ENCODE measurements at regions not wholly inside any gene's neighbourhood (a gene's known extent, or its start where the extent isn't known, plus 50 kb on each side); places are given as distances from the start of the nearest gene placed in this dataset.

- TF ChIP-seq TOX (CRISPR knock-in tag; IDR thresholded peaks at IDR 0.05; ENCODE audit: borderline replicate concordance) (peak; percentile 60; the same call in 1 of the 2 replicates), ZFP3 (CRISPR knock-in tag; IDR thresholded peaks at IDR 0.05) (no peak), ZC3H10 (CRISPR knock-in tag; IDR thresholded peaks at IDR 0.05) (peak; percentile 89)
- peak; percentile 97 for ATAC-seq
Measured at GRCh38 chr5:13567819-13568218, 376.7 kb downstream of the DNAH5 start.

DNA sequence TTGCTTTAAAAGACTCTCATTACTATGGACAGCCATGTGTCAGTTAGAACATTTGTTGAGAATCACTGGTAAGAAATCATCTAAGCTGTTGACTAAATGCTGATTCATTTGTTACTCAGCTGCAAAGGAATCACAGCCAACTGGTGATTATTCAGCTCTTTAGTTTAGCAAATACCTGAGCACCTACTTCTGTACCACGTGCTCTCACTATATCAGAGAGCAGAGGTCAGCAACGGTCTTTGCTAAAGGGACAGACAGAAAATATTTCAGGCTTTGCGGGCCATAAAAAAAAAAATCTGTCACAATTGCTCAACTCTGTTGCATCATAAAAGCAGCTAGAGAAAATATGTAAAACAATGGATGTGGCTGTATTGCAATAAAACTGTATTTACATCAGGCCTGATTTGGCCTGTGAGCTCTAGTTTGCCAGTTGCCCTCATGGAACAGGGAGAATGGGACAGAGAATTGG, 377.6 kb downstream of the DNAH5 start:
- no peak for TF ChIP-seq RARB (CRISPR knock-in tag; IDR thresholded peaks at IDR 0.05)
- TF ChIP-seq, protein P1, sequence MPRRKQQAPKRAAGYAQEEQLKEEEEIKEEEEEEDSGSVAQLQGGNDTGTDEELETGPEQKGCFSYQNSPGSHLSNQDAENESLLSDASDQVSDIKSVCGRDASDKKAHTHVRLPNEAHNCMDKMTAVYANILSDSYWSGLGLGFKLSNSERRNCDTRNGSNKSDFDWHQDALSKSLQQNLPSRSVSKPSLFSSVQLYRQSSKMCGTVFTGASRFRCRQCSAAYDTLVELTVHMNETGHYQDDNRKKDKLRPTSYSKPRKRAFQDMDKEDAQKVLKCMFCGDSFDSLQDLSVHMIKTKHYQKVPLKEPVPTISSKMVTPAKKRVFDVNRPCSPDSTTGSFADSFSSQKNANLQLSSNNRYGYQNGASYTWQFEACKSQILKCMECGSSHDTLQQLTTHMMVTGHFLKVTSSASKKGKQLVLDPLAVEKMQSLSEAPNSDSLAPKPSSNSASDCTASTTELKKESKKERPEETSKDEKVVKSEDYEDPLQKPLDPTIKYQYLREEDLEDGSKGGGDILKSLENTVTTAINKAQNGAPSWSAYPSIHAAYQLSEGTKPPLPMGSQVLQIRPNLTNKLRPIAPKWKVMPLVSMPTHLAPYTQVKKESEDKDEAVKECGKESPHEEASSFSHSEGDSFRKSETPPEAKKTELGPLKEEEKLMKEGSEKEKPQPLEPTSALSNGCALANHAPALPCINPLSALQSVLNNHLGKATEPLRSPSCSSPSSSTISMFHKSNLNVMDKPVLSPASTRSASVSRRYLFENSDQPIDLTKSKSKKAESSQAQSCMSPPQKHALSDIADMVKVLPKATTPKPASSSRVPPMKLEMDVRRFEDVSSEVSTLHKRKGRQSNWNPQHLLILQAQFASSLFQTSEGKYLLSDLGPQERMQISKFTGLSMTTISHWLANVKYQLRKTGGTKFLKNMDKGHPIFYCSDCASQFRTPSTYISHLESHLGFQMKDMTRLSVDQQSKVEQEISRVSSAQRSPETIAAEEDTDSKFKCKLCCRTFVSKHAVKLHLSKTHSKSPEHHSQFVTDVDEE (CRISPR knock-in tag; IDR thresholded peaks at IDR 0.05): no peak
- TF ChIP-seq SNAI2 (CRISPR knock-in tag; IDR thresholded peaks at IDR 0.05): no peak
- TF ChIP-seq, protein P2, sequence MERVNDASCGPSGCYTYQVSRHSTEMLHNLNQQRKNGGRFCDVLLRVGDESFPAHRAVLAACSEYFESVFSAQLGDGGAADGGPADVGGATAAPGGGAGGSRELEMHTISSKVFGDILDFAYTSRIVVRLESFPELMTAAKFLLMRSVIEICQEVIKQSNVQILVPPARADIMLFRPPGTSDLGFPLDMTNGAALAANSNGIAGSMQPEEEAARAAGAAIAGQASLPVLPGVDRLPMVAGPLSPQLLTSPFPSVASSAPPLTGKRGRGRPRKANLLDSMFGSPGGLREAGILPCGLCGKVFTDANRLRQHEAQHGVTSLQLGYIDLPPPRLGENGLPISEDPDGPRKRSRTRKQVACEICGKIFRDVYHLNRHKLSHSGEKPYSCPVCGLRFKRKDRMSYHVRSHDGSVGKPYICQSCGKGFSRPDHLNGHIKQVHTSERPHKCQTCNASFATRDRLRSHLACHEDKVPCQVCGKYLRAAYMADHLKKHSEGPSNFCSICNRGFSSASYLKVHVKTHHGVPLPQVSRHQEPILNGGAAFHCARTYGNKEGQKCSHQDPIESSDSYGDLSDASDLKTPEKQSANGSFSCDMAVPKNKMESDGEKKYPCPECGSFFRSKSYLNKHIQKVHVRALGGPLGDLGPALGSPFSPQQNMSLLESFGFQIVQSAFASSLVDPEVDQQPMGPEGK (CRISPR knock-in tag; IDR thresholded peaks at IDR 0.05; ENCODE audit: borderline replicate concordance): no peak
- no peak for TF ChIP-seq CREB5 (CRISPR knock-in tag; IDR thresholded peaks at IDR 0.05; ENCODE audit: low read depth)
- peak; percentile 10; the same call in 2 of the 3 replicates for ATAC-seq

GRCh38 chr5:13558408-13558807, 386.1 kb downstream of the DNAH5 start:
- no peak for ATAC-seq
- TF ChIP-seq, protein P3, sequence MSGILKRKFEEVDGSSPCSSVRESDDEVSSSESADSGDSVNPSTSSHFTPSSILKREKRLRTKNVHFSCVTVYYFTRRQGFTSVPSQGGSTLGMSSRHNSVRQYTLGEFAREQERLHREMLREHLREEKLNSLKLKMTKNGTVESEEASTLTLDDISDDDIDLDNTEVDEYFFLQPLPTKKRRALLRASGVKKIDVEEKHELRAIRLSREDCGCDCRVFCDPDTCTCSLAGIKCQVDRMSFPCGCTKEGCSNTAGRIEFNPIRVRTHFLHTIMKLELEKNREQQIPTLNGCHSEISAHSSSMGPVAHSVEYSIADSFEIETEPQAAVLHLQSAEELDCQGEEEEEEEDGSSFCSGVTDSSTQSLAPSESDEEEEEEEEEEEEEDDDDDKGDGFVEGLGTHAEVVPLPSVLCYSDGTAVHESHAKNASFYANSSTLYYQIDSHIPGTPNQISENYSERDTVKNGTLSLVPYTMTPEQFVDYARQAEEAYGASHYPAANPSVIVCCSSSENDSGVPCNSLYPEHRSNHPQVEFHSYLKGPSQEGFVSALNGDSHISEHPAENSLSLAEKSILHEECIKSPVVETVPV (CRISPR knock-in tag; IDR thresholded peaks at IDR 0.05): no peak

GRCh38 chr5:13553896-13554295, 390.6 kb downstream of the DNAH5 start:
- peak; percentile 76 for ATAC-seq
- no peak for TF ChIP-seq ZFP3 (CRISPR knock-in tag; IDR thresholded peaks at IDR 0.05)
- TF ChIP-seq TOX (CRISPR knock-in tag; IDR thresholded peaks at IDR 0.05; ENCODE audit: borderline replicate concordance): no peak
- TF ChIP-seq ISL1 (CRISPR knock-in tag; IDR thresholded peaks at IDR 0.05): no peak
- no peak for TF ChIP-seq ESRRG (CRISPR knock-in tag; IDR thresholded peaks at IDR 0.05)
- TF ChIP-seq, protein P3 (CRISPR knock-in tag; IDR thresholded peaks at IDR 0.05): no peak
- no peak for TF ChIP-seq RARB (CRISPR knock-in tag; IDR thresholded peaks at IDR 0.05)
- no peak for TF ChIP-seq TCF4 (CRISPR knock-in tag; IDR thresholded peaks at IDR 0.05; ENCODE audit: borderline replicate concordance)
- TF ChIP-seq ARNTL (CRISPR knock-in tag; IDR thresholded peaks at IDR 0.05; ENCODE audit: borderline replicate concordance, low read depth): no peak
- TF ChIP-seq BACH2 (CRISPR knock-in tag; IDR thresholded peaks at IDR 0.05; ENCODE audit: borderline replicate concordance): no peak
- TF ChIP-seq ZFP30 (CRISPR knock-in tag; IDR thresholded peaks at IDR 0.05): no peak
- TF ChIP-seq, protein P2 (CRISPR knock-in tag; IDR thresholded peaks at IDR 0.05; ENCODE audit: borderline replicate concordance): no peak
- no peak for TF ChIP-seq ZC3H10 (CRISPR knock-in tag; IDR thresholded peaks at IDR 0.05)
- no peak for TF ChIP-seq OSR1 (CRISPR knock-in tag; IDR thresholded peaks at IDR 0.05)
- no peak for TF ChIP-seq ZNF70 (CRISPR knock-in tag; IDR thresholded peaks at IDR 0.05)

Measured in SK-N-SH treated with all-trans-retinoic acid at 6 μM for 48 hours (cell line).